ENCODE measurements at regions not wholly inside any gene's neighbourhood (a gene's known extent, or its start where the extent isn't known, plus 50 kb on each side); places are given as distances from the start of the nearest gene placed in this dataset.

- no peak for DNase-seq (ENCODE audit: low spot score)
These were observed 333.4 kb upstream of the CHD6 start for GRCh38 chr20:41951615-41952014.

DNA sequence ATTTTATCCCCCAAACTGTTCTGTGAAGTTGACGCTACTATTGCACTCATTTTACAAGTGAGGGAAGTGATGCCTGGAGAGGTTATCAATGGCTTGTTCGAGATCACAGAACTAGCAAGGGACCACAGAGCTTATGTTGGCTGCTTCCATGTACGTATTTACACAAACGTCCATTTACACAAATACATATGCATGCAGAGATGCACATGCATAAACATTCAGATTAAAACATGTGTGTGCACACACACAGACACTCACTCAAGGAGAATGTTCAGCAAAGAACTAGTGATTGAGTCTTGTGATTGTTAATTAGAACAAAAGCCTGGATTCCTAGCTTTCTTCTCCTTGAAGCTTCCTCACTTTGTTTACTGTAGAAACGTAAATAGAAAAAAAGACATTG lies 321.5 kb upstream of the CHD6 start:
- no peak for DNase-seq (ENCODE audit: low spot score)

- DNase-seq (ENCODE audit: low spot score): no peak
These were observed 320.2 kb upstream of the CHD6 start for GRCh38 chr20:41938353-41938752.

- no peak for DNase-seq (ENCODE audit: low spot score)
These were observed 317.1 kb upstream of the CHD6 start for GRCh38 chr20:41935259-41935791.

DNA sequence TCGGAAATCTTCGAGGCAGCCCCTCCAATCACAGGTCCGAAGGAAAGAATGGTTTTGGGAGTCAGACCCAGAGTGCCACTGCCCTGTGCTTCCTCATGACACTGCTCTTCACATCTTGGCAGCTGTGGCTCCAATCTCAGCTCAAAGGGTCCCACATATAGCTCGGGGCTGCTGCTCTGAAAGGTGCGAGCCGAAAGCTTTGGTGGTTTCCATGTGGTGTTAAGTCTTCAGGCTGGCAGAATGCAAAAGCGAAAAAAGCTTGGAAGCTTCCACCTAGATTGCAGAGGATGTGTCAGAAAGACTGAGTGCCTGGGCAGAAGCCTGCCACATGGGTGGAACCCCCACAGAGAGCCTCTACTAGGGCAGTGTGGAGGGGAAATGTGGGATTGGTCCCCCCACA lies 314.3 kb upstream of the CHD6 start:
- DNase-seq (ENCODE audit: low spot score): no peak

DNA sequence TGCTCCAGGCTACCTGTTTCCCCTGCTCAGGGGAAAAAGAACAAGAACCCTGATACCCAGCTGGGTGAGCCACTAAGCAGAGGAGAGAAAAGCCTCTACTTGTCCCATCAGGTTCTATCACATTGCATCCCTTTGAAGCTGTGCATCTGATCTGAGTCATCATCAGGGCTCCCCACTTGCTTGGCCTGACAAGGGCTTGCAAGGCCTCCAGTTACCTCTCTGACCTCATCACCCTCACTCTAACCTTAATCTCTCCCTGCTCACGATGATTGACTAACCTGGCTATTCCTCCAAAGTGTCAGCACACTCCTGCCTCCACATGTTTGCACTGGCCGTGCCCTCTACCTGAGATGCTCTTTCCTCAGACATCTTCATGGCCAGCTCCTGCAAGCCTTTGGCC lies 309.5 kb upstream of the CHD6 start:
- DNase-seq (ENCODE audit: low spot score): no peak

- no peak for DNase-seq (ENCODE audit: low spot score)
These were observed 309.0 kb upstream of the CHD6 start for GRCh38 chr20:41927189-41927588.

DNA sequence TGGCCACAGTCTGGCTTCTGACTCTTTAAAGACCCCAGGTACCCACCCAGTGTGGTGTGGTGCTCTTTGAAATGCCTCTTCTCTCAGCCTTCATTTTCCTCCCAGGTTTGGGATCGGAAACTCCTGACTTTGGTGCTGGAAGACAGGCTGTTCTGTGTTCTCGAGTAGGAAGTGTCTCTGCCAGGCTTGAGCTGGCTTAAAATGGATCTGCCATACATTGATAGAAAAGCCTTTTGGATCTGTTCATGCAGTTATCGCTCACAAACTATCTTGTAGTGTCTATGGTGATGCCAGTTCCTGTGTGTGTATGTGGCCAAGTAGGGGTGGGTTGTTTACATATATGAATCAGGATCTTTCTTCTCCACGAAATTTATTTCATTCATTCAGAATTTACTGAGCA lies 307.3 kb upstream of the CHD6 start:
- DNase-seq (ENCODE audit: low spot score): no peak

DNA sequence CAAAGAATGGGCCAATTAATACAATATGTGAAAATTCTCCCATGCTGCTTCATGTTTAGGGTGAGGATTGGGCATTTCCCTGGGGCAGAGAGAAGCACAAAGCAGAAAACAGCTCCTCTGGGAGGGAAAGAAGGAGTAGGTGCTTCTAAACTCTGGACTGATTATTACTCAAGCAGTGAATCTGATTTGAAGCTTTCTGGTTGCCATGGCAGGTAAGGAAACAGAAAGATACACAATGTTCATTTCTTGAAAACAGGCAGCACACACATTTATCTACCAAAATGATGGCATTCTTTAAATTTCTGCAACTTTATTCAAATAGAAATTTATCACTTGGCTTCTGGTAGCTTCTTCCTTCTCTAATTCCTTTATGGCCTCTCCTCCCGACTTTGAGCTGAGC lies 305.4 kb upstream of the CHD6 start:
- no peak for DNase-seq (ENCODE audit: low spot score)

DNA sequence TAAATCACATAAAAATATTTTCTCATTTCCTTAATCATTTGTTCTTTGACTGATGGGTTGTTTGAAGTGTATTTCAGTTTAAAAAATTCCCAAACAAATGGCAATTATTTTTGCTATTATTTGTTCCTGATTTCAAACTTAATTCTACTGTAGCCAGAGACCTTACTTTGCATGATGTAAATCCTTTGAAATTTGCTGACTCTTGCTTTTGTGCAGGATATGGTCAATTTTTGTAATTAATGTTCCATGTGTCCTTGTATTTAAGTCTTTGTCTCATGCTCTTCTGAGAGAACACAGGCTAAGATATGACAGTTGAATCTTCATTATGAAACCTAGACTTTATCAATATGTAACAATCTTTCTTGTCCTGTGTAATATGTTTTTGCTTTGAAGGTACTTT lies 295.0 kb upstream of the CHD6 start:
- DNase-seq (ENCODE audit: low spot score): no peak

DNA sequence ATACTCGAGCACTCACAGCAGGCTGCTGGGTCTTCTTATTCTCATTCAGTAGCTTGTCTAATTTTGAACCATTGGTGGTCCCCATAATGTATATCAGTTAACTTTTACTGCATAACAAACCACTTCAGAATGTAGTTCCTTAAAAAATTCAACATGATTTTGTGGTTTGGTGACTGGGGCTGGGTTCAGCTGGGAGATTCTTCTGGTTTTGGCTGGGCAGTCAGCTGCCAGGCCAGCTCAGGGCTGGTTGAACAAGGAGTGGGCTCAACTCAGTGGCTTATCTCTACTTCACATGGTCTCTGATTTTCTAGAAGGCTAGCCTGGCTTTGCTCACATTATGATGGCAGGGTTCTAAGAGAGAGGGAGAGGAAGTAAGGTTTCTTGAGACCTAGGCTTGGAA lies 292.4 kb upstream of the CHD6 start:
- no peak for DNase-seq (ENCODE audit: low spot score)

DNA sequence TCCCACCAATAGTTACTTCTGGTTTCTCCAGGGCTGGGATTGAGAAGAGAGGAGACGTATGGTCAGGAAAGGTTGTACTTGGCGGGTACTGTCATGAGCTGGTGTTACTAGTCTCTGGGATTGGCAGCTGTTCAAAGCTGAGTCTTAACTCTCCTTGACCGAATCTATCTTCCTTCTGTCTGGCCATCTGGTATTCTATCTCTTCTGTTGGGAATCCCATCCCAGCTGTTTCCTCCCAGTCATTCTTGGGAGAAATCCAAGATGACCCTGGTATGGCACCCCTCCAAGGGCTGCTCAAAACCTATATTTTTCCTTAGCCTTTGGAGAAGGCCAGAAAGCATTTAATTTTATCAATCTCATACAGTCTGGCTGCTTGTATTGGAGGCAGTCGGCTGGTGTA lies 287.0 kb upstream of the CHD6 start:
- DNase-seq (ENCODE audit: low spot score): no peak

DNA sequence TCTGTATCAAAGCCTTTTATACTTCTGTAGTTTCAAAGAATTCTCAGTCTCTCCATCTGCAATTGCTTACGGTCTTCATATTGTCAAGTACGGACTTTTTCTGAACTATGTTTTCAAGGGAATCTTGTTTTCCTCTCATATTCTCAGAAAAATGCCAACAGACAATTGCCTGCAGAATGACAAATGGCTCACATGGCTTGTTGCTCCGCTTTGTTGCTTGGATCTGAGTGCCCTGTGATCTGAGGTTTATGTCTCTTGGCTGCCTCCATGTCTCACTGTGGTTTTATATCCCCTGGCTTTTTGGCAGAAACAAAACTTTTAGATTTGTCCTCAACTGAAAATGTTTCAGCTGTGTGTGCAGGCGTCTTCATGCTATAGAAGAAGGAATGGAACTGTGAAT lies 285.4 kb upstream of the CHD6 start:
- no peak for DNase-seq (ENCODE audit: low spot score)

- DNase-seq (ENCODE audit: low spot score): no peak
These were observed 284.2 kb upstream of the CHD6 start for GRCh38 chr20:41902346-41902745.

DNA sequence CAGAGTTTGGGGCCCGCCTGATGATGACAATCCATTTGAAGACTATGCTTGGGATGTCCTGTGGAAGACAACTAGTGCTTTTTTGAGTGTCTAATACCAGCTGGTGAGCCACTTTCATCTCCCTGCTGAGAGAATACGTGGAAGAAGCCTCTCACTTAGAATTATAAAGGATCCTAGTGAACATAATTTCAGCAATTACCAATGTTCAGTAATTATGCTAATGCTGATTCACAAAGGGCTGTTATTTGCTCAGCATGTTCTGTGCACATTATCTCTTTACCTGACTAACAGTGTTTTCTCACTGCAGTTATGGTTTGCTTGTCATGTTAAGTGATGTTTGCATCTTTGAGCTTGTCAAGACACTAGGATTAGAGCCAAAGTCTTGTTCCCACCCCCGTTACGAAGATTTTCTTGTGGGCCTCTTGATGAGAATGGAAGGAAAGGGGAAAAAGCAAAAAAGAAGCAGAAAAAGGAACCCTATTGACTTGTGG lies 282.1 kb upstream of the CHD6 start:
- no peak for DNase-seq (ENCODE audit: low spot score)

DNA sequence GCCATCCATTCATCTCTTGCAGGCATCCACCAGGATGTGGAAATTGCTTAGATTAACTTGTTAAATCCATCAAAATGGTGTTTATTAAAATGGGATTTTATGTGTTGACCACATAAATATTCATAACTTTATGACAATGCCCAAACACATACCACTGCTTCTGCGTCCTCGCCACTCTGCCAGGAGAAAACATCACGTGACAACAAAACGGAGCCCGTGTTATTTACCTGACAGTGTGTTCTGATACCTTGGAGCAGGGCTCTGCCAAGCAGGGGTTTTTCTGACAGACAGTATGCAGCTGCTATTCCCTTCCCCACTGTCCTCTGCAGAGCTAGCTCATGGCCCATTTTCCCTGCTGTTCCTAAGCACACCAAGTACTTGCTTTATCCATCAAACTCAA lies 279.5 kb upstream of the CHD6 start:
- DNase-seq (ENCODE audit: low spot score): no peak

DNA sequence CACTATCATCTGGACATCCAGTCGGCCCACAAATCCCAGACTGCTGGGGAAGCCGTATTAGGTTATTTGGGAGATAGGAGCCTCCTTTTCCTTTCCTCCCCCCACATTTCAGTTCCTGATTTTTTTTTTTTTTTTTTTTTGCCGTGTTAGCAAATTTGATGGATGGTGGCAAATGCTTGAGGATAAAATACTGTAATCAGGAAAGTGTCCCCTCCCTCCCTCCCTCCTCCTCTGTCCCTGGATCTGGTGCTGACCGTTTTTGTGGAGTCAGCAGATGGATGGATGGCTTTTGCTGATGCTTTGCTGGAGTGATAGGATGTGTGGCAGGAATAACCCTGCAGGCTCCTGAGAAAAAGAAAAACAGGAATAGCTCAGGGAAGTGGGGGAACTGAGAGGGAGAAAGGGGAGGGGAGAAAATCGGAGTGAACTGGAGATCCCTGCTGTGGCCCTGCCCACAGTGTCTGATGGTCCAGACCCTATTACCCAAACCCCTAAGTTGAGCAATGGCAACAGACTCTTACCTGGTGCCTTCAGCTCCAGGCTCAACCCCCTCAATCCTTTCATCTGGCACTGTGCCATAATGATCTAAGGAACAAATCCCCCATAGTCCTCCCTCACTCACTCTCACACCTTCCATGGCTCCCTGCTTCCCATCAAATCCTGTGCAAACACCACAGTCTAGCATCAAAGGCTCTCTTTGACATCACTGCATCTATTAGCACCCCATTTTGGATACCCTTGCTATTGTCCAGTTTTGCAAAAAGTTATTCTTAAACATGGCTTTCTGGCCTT lies 277.3 kb upstream of the CHD6 start:
- no peak for DNase-seq (ENCODE audit: low spot score)

GRCh38 chr20:41894255-41894963 lies 276.2 kb upstream of the CHD6 start:
- no peak for DNase-seq (ENCODE audit: low spot score)

GRCh38 chr20:41892031-41892430 lies 273.9 kb upstream of the CHD6 start:
- DNase-seq (ENCODE audit: low spot score): no peak

DNA sequence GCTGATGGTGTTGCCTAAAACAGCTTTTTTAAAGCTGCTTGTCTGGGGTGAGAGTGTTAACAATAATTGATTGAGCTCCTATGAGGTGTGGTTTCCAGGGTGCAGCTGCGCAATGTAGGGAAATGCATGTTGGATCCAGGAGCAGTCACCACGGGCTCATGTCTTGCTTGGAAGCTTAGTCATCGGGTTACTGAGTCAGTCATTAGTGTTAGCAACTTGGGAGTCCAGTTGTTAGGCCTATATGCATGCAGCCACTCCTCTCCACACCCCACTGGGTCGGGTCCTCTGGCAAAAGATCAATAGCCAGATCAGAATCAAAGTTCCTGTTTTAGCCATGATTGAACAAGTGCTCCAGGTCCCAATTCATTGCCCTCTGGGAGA lies 271.7 kb upstream of the CHD6 start:
- no peak for DNase-seq (ENCODE audit: low spot score)

DNA sequence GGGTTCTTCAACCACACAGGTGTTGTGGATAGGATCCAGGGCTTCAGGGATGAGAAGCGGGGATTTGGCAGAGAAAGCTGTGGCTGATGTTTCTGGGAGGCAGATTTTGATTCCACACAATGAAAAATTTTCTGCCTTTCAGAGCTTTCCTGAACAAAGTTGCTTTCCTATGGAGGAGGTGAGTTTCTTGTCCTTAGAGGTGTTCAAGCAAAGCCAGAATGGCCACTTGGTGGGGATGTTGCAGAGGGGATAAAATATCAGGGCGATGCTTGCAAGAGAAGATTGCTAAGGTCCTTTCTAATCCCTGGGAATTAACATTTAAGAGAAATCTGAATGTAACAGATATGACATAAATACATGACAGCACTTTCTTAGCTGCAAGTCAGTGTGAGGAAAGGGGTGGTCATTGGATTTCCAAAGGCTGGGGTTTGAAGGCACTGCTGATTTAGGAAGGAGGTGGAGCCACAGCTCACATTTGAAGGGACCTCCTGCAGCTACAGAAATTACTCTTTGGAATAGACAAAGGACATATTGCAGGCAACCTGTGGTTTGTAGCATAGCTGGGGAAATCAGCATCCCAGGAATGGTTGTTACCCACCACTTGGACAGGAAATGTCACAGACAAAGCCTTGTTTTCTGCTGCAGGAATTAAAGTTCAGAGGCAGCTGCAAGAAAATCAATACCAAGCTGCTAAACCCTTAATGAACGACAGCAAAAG lies 271.1 kb upstream of the CHD6 start:
- no peak for DNase-seq (ENCODE audit: low spot score)

DNA sequence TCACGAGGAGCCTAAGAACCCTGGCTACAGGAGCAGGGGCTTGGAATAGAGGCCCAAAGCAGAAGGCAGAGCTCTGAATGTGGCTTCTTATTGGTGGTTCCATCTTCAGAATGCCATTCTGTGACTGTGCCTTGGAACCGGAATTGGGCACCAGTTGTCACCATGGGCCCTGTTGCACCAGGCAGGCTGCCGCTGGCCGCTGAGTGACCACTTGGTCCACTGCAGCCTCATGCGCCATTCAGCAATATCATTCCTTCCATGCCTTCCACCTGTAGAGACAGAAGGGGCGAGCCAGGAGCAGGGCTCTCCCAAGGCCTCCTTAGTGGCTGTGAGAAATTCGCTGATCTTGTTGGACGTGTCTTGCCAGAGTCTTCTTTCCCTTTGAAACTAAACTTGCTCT lies 270.3 kb upstream of the CHD6 start:
- DNase-seq (ENCODE audit: low spot score): no peak

- DNase-seq (ENCODE audit: low spot score): no peak
These were observed 269.3 kb upstream of the CHD6 start for GRCh38 chr20:41887500-41887899.
